ENCODE measurements at regions not wholly inside any gene's neighbourhood (a gene's known extent, or its start where the extent isn't known, plus 50 kb on each side); places are given as distances from the start of the nearest gene placed in this dataset.
A peak's percentile ranks its signal among the peaks of the same experiment; 100 is the strongest.

DNA sequence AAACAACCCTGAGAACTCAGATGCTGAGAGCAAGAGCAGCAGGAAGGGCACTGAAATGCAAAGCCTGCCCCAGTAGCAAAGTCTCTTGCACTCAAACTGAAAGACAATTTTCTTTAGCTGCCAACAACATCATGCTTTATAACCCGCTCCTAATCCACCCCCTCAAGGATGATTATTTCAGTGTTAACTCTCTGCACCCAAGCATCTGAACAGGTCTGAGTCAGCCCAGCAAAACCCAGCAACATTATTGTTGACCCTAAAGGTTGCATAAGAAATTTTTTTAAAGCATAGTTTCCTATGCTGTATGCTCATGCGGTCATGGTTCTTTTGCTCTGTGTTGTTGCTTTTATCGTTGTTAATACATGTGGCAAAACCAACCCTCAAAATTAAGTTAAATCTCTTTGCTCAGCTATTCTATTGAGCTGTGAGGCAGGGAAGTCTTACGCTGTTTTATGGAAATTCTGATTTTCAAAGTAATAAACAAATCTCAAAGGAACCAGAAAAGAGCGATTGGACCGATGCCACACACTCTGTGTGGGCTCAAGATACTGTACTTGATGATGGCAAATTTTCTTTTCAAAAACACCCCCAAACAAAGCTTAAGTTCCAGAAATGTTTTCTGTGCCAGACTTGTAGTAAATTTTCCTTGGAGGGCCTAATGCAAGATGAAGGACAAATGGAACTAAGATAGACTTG is 440.6 kb upstream of the MPDZ start:
- H3K27ac ChIP-seq (ENCODE audit: low read depth, low read length): no peak overlapping the region
- no peaks in the 10 kb centered on the region for H3K4me1 ChIP-seq (ENCODE audit: control insufficient read depth, insufficient read depth, low read length)
- no peak overlapping the region for H3K4me3 ChIP-seq (ENCODE audit: low read depth, low read length)
- H3K36me3 ChIP-seq (ENCODE audit: control insufficient read depth, insufficient read depth, low read length): no peaks in the 10 kb centered on the region
- peak in 2 of 6 donors; percentile 20 to 26 for DNase-seq (ENCODE audit: low read depth in 4 of 6, low spot score in 6 of 6)
- H3K9me3 ChIP-seq (ENCODE audit: control insufficient read depth, insufficient read depth, low read length): no peaks in the 10 kb centered on the region
- no peaks in the 10 kb centered on the region for H3K27me3 ChIP-seq (ENCODE audit: control insufficient read depth, insufficient read depth, low read length)
- WGBS (ENCODE audit: insufficient coverage): no CpG with 5 or more reads among the region's 6 CpGs

DNA sequence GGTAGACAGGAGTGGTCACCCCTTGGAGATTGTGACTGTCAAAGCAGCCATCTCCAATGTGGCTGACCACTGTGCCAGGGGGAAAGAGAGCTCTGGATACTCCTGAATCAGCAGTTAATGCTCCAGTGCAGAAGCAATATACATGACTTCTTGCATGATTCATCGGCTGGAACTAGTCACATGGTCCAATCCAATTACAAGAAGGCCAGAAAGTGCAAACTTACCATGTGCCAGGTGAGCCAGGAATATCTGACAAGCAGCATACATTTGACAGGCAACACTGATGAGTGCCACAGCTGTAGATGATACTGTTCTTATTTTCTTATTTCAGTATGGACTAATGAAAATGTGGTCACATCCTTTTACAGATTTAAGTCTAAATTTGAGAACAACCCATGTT is 440.0 kb upstream of the MPDZ start:
- 100% methylated on average over 1 of the region's 1 CpG for WGBS (ENCODE audit: insufficient coverage)
- no peak for DNase-seq (ENCODE audit: low read depth in 4 of 6, low spot score in 6 of 6)
- Histone ChIP-seq H3K9me3 (ENCODE audit: control insufficient read depth, insufficient read depth, low read length) (no peaks in the 10 kb centered on the region), H3K4me3 (ENCODE audit: low read depth, low read length) (no peak overlapping the region), H3K27ac (ENCODE audit: low read depth, low read length) (no peak overlapping the region), H3K27me3 (ENCODE audit: control insufficient read depth, insufficient read depth, low read length) (no peaks in the 10 kb centered on the region), H3K36me3 (ENCODE audit: control insufficient read depth, insufficient read depth, low read length) (no peaks in the 10 kb centered on the region), H3K4me1 (ENCODE audit: control insufficient read depth, insufficient read depth, low read length) (no peaks in the 10 kb centered on the region)

DNA sequence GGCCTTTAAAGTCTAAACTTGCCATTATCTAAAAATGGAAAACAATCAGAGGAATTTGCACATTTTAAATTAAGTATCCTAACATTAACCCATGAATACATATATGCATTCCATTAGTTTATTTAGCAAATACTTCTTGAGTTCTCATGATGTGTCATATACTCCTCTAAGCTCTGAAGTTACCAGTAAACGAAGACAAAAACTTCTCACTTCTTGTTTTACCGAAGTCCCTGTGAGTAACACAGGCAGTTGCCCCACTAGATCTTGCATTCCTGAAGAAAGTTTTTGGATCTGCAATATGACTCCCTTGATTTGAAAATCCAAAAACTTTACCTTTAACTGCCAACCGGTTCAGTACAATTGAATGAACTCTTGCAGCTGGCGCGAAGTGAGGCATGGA is 439.0 kb upstream of the MPDZ start:
- Histone ChIP-seq H3K36me3 (ENCODE audit: control insufficient read depth, insufficient read depth, low read length) (no peaks in the 10 kb centered on the region), H3K4me3 (ENCODE audit: low read depth, low read length) (no peak overlapping the region), H3K27ac (ENCODE audit: low read depth, low read length) (no peak overlapping the region), H3K9me3 (ENCODE audit: control insufficient read depth, insufficient read depth, low read length) (no peaks in the 10 kb centered on the region), H3K4me1 (ENCODE audit: control insufficient read depth, insufficient read depth, low read length) (no peaks in the 10 kb centered on the region), H3K27me3 (ENCODE audit: control insufficient read depth, insufficient read depth, low read length) (no peaks in the 10 kb centered on the region)
- WGBS (ENCODE audit: insufficient coverage): 100% methylated on average over 2 of the region's 5 CpGs
- no peak for DNase-seq (ENCODE audit: low read depth in 4 of 6, low spot score in 6 of 6)

GRCh38 chr9:13718086-13718485 is 438.6 kb upstream of the MPDZ start:
- Histone ChIP-seq H3K27me3 (ENCODE audit: control insufficient read depth, insufficient read depth, low read length) (no peaks in the 10 kb centered on the region), H3K27ac (ENCODE audit: low read depth, low read length) (no peak overlapping the region), H3K4me3 (ENCODE audit: low read depth, low read length) (no peak overlapping the region), H3K36me3 (ENCODE audit: control insufficient read depth, insufficient read depth, low read length) (no peaks in the 10 kb centered on the region), H3K4me1 (ENCODE audit: control insufficient read depth, insufficient read depth, low read length) (no peaks in the 10 kb centered on the region), H3K9me3 (ENCODE audit: control insufficient read depth, insufficient read depth, low read length) (no peaks in the 10 kb centered on the region)
- WGBS (ENCODE audit: insufficient coverage): no CpG with 5 or more reads among the region's 4 CpGs
- no peak for DNase-seq (ENCODE audit: low read depth in 4 of 6, low spot score in 6 of 6)

DNA sequence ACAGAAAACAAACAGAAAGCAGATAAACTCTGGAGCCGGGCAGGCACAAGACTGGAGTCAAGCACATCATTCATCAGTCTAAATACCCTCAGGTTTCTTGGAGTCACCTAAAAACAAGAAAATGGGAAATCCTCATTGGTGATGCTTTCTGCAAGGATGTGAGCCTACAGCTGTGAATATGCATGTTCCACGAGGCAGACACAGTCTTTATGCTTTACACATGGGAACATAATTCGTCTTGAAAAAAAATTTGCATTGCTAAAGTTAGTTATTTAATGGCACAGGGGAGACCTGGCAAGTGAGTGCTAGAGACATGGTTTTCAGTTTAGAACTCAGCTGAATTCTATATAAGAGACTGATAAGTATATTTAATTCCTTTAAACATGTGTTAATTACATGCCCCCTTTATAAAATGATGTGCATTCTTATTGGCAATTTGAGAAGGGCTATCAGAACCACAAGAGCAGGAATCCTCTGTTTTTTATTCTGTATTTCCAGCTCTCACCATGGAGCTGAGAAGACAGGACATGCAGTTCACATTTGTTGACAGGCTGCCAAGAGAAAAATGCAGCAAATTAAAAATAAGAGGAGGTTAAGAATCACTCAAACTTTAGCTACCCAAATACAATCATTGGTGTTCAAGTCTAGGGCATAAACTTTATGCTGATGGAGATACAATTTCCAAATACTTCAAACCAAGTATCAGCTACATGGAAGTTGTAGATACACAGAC is 438.0 kb upstream of the MPDZ start:
- H3K4me1 ChIP-seq (ENCODE audit: control insufficient read depth, insufficient read depth, low read length): no peaks in the 10 kb centered on the region
- no peaks in the 10 kb centered on the region for H3K36me3 ChIP-seq (ENCODE audit: control insufficient read depth, insufficient read depth, low read length)
- H3K27me3 ChIP-seq (ENCODE audit: control insufficient read depth, insufficient read depth, low read length): no peaks in the 10 kb centered on the region
- WGBS (ENCODE audit: insufficient coverage): 44% methylated on average over 1 of the region's 3 CpGs
- H3K4me3 ChIP-seq (ENCODE audit: low read depth, low read length): no peak overlapping the region
- no peaks in the 10 kb centered on the region for H3K9me3 ChIP-seq (ENCODE audit: control insufficient read depth, insufficient read depth, low read length)
- DNase-seq (ENCODE audit: low read depth in 4 of 6, low spot score in 6 of 6): peak in 2 of 6 donors; percentile 36 to 63
- no peak overlapping the region for H3K27ac ChIP-seq (ENCODE audit: low read depth, low read length)

DNA sequence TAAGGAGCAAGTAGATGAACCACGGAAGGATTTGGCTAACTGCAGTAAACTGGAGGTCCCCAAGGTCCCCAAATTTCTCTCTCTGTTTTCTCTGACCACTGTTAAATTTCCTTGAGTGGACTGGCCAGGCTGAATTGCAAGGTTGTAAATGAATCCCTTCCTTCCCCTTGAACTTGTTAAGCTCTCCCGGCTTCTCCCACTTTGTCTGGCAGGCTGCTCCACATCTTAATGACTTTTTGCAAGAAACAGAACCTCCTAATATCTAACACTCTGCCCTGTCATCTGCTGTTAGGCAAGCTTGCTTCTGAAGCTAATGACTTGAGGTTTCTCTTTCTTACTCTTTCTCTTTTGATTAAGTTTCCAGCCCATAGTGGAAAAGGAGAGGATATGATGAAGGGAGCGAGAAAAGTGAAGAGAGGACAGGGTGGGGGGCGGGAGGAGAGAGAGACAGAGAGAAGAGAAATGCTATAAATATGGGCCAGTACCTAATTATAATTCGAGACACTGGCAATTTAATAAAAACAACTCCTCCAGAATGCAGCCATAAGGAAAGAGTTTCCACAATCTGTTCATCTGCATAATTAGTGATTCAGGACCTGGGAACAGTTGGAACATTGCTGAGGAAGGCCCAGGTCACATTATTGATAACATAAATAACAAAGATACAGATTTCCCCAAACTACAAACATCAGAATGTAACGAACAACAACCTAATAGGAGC is 437.3 kb upstream of the MPDZ start:
- no peaks in the 10 kb centered on the region for H3K36me3 ChIP-seq (ENCODE audit: control insufficient read depth, insufficient read depth, low read length)
- H3K27ac ChIP-seq (ENCODE audit: low read depth, low read length): no peak overlapping the region
- 50% methylated on average over 1 of the region's 6 CpGs for WGBS (ENCODE audit: insufficient coverage)
- peak in 2 of 6 donors; percentile 13 to 73 for DNase-seq (ENCODE audit: low read depth in 4 of 6, low spot score in 6 of 6)
- no peaks in the 10 kb centered on the region for H3K27me3 ChIP-seq (ENCODE audit: control insufficient read depth, insufficient read depth, low read length)
- H3K4me1 ChIP-seq (ENCODE audit: control insufficient read depth, insufficient read depth, low read length): no peaks in the 10 kb centered on the region
- H3K4me3 ChIP-seq (ENCODE audit: low read depth, low read length): no peak overlapping the region
- no peaks in the 10 kb centered on the region for H3K9me3 ChIP-seq (ENCODE audit: control insufficient read depth, insufficient read depth, low read length)

DNA sequence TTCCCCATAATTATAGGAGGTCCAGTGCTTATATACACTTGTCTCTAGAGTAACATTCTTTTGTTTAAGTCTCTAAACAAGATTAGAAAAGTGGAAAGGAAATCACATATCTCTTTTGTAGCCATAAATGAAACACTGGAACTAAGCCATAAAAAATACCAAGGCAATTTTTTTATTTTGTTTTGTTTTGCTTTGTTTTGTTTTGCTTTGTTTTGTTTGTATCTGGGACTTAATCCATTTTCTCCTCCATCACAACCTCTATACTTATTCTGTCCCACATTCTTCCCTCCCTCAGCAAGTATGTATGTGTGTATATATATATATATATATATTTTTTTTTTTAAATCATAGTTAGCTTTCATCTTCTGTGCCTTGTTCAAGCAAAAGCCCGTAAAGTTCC is 436.6 kb upstream of the MPDZ start:
- H3K4me1 ChIP-seq (ENCODE audit: control insufficient read depth, insufficient read depth, low read length): no peaks in the 10 kb centered on the region
- no peak overlapping the region for H3K4me3 ChIP-seq (ENCODE audit: low read depth, low read length)
- no peaks in the 10 kb centered on the region for H3K9me3 ChIP-seq (ENCODE audit: control insufficient read depth, insufficient read depth, low read length)
- DNase-seq (ENCODE audit: low read depth in 4 of 6, low spot score in 6 of 6): no peak
- WGBS (ENCODE audit: insufficient coverage): no CpG with 5 or more reads among the region's 1 CpG
- no peaks in the 10 kb centered on the region for H3K36me3 ChIP-seq (ENCODE audit: control insufficient read depth, insufficient read depth, low read length)
- H3K27me3 ChIP-seq (ENCODE audit: control insufficient read depth, insufficient read depth, low read length): no peaks in the 10 kb centered on the region
- no peak overlapping the region for H3K27ac ChIP-seq (ENCODE audit: low read depth, low read length)

DNA sequence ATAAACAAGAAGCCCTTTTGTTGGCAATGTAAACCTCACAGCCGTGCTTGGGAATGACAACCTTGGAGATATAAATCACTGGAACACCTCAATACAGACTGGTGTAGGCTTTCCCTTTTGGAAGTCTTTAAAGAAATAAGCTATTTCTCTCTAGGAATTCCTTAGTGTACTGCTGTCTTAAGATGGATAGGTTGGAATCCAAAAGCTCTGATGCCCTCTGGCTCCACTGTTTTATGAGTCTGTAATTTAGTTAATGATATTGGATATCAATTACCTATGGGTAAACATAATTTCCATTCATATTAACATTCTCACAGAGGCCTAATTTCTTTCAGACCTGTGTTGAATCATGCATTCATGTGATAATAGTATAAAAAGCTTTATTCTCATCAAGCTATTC is 435.9 kb upstream of the MPDZ start:
- no CpG with 5 or more reads among the region's 1 CpG for WGBS (ENCODE audit: insufficient coverage)
- Histone ChIP-seq H3K27ac (ENCODE audit: low read depth, low read length) (no peak overlapping the region), H3K4me1 (ENCODE audit: control insufficient read depth, insufficient read depth, low read length) (no peaks in the 10 kb centered on the region), H3K36me3 (ENCODE audit: control insufficient read depth, insufficient read depth, low read length) (no peaks in the 10 kb centered on the region), H3K4me3 (ENCODE audit: low read depth, low read length) (no peak overlapping the region), H3K27me3 (ENCODE audit: control insufficient read depth, insufficient read depth, low read length) (no peaks in the 10 kb centered on the region), H3K9me3 (ENCODE audit: control insufficient read depth, insufficient read depth, low read length) (no peaks in the 10 kb centered on the region)
- DNase-seq (ENCODE audit: low read depth in 4 of 6, low spot score in 6 of 6): peak in 1 of 6 donors; percentile 14

DNA sequence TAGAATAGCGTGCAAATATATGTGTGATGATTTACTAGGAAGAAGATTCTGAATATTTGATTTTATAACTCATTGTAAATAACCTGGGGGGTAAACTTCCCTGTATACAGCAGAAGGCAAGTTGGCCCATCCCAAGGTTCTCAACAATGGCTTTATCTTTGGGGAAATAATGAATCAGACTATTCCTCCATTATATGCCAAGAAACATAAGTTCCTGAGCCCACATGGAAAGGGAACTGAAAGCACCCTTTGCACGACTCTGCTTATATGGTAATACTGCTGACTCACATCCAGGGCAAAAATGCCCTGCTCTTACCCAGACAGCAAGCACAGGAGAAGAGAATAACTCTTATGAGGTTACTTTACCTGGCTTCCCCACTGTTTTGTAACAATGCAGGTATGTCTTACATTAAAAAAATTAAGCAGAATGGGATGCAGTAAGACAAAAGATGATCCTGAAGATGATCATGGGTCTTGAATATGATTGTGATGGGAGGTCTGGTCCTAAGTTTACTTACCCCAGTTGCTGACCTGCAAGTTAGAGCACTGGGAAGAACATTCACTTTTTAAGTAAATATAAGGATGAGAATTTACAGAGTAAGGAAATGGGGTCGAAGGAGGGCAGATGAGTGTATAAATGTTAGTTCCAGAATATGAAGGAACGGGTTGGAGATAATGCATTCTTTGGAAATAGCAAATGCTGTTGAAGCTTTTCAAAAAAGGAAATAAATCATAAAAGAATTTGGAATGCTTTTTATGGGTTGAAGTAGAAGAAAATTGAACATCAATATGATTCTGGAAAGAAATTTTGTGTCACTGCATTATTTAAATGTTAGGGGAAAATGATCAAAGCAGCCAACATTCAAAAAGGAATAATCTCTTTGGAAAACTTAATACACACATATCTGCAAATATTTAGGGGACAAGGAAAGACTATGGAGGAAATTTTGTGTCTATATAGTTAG is 428.4 kb upstream of the MPDZ start:
- no peak for DNase-seq (ENCODE audit: low read depth in 4 of 6, low spot score in 6 of 6)
- H3K4me1 ChIP-seq (ENCODE audit: control insufficient read depth, insufficient read depth, low read length): no peaks in the 10 kb centered on the region
- no peak overlapping the region for H3K4me3 ChIP-seq (ENCODE audit: low read depth, low read length)
- H3K27me3 ChIP-seq (ENCODE audit: control insufficient read depth, insufficient read depth, low read length): no peaks in the 10 kb centered on the region
- no peak overlapping the region for H3K27ac ChIP-seq (ENCODE audit: low read depth, low read length)
- WGBS (ENCODE audit: insufficient coverage): 100% methylated on average over 2 of the region's 4 CpGs
- no peaks in the 10 kb centered on the region for H3K9me3 ChIP-seq (ENCODE audit: control insufficient read depth, insufficient read depth, low read length)
- H3K36me3 ChIP-seq (ENCODE audit: control insufficient read depth, insufficient read depth, low read length): no peaks in the 10 kb centered on the region

Data from spinal cord (tissue), 9 donors.